NK-92 (cell line): ENCODE measurements at regions not wholly inside any gene's neighbourhood (a gene's known extent, or its start where the extent isn't known, plus 50 kb on each side); places are given as distances from the start of the nearest gene placed in this dataset.

Source experiments
- DNase-seq: peaks from one replicate; lab custom pipeline; 2025; ENCODE audit not compliant: unreplicated experiment; lab: John Stamatoyannopoulos, UW

- no peak for DNase-seq
Measured at GRCh38 chr2:8090748-8091700, 590.8 kb upstream of the ID2 start.

DNA sequence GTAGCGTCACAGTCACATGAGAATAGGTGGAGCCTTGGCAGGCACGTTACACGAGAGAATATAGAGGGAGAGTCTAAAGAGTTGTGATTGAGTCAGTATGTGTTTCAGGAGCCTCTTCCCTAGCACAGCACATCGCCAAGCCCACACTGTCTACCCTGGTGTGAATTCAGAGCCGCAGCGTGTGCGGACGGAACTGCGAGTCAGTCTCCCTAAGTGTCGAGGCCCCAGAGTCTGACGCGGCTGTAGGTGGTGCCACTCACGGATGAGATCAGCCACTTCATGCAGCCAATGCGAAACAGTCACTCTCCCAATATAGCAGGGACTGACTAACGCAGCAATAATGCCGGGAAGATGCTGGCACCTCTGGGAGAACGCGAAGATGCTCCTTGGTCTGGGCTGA lies 587.3 kb upstream of the ID2 start:
- DNase-seq = no peak

- DNase-seq = no peak
Measured at GRCh38 chr2:8095978-8096377, 585.9 kb upstream of the ID2 start.

DNA sequence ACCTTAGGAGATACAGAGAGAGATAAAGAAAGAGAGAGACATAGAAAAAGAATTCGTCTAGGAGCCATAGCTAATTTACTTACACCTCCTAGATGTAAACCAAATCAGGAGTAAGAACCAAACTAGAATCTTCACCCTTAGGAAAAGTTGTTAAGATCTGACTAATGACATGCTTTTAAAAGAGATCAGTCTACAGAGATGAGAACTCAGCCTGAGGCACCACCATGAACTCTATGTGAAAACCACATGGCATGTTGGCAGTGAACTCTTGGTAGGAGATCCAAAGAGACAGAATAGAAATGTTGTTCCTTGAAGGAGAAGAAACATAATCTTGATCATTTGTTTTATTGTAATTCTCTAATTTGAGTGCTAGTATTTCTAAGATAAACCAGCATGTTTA lies 585.4 kb upstream of the ID2 start:
- no peak for DNase-seq

DNA sequence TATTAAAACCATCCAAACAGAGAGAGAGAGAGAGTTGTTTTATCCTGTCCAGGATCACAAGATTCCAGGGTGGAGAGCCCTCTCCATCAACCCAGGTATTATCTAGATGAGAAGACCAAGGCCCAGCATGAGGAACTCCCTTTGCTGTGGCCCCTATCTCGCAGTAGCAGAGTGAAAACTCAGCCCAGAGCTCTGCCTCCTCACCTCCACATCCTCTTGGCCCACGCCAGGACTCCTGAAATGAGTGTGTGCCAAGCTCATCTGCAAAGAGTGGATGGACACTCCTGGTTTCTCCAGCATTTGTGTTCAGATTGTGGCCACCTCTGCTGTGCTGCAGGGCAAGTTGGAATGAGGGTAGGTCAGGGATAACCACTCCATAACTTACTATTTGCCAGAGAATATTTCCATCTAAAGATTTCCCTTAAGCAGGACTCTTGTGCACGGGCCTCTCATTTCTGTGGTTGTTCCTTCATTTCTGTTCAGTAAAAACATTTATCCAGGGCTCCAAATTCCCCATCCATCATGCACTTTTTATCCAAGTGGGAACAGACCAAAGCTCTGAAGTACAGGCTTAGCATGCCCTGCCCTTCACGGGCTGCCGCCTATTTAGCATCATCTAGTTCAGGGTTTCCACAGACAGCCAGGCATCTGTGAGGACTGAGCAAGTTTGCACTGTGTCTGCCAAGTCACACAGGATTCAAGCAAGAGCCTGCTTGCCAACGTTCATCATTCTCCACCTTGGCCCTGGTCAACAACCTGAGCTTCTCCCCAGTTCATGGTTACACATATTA lies 583.2 kb upstream of the ID2 start:
- no peak for DNase-seq

GRCh38 chr2:8099267-8099582 lies 582.6 kb upstream of the ID2 start:
- DNase-seq = no peak

- DNase-seq = no peak
Measured at GRCh38 chr2:8101614-8102277, 580.1 kb upstream of the ID2 start.

GRCh38 chr2:8102470-8102869 lies 579.4 kb upstream of the ID2 start:
- no peak for DNase-seq

DNA sequence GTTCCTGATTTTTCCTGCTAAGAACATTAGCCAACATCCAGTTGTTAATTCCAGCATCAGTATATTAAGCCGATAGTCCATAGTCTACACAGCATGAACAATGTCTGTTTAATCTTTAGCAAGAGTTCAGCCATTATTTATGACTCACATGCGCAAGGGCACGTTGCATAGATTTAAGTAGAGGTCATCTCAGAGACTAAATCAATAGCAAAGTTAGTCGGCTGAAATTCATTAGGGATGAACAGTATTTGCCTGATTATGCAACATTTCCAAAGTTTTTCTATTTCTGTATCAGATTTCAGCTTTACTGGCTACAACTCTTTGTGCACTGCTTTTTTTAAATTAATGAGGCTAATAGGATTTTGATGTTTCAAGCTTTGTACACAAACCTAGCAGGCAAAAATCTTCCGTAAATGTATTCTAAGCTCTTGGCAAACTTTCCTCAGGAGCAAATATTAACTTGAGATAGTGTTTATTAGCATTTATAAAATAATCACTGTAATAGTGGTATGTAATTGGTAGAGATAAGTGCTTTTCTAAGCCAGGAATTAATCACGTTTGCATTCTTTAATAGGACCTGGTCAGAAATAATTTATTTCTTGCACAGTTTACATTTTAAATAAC lies 578.7 kb upstream of the ID2 start:
- no peak for DNase-seq

GRCh38 chr2:8107150-8107549 lies 574.7 kb upstream of the ID2 start:
- DNase-seq = no peak

DNA sequence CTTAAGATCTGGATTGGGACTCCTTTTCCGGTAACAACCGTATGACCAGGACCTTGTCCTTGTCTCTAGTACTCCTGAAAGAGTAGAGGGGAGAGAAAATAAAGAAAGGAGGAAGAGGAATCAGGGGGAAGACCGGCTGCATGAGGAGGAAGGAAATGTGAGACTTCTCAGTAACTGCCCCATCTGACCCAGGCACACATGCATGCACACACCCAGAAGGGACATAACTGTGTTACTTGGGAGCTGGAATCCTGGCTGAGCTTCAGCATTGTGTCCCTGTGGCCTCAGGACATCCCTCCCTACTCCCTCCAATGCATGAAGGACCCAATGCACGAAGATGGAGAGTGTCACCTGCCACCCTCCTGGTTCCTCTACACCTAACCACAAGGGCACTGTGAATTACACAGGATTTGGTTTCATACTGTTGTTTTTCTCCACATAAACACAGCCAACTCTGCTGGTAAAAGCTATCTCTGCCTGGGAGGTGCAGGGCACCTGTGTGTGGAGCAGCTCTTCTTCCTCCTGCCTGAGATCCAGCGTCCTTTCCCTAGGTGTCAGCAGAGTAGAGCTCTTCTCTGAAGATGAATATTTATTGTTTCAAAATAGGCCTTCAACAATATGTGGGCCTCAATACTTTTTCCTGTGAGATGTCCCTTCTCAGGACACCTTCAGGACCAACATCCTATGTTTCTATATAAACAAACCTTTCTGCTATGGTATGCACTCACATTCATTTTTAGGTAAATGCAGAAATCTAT lies 574.1 kb upstream of the ID2 start:
- DNase-seq = no peak

DNA sequence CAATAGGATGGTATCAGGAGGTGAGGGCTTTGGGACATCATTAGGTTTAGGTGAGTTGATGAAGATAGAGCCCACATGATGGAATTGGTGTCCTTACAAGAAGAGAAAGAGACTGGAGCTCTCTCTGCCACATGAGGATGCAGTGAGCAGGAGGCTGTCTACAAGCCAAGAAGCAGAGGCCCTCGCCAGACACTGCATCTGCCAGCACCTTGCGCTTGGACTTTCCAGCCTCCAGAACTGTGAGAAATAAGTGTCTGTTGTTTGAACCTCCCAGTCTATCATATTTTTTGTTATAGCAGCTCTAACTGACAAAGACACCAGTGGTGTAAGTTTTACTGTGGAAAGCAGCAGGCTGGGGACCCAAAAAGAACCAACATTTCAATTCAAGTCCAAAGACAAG lies 571.1 kb upstream of the ID2 start:
- DNase-seq = no peak

DNA sequence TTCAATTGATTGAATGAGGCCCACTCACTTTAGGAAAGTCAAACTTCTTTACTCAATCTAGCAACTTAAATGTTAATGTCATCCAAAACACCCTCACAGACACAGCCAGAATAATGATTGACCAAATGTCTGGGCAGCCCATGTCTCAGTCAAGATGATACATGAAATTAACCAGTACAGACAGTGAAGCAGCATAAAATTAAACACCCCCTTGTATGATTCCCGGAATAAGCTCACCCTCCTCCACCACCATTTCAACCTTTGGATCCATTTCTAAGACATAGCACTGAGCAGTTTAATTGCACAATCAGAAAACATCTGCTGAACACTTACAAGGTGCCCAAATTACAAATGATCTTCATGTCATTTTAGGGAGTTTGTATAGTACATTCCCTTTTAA lies 570.7 kb upstream of the ID2 start:
- DNase-seq = no peak

- no peak for DNase-seq
Measured at GRCh38 chr2:8115456-8115855, 566.4 kb upstream of the ID2 start.

DNA sequence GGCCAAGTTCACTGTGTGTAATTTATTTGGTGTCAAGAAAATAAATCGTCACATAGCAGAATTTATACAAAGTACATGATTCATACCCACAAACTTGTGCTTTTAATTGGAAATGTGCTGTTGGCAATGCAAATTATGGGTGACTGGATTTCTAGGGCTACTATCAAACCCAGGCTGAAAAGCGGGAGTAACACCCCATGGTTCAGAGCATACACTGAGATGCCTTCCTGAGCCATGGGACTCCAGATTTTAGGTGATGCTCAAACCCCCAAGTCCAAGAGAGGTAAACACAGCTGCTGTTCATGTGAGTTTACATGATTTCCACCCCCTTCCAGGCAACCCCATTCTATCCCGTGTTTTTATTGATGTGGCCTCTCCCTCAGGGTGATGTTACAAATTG lies 565.9 kb upstream of the ID2 start:
- no peak for DNase-seq

GRCh38 chr2:8116661-8117060 lies 565.2 kb upstream of the ID2 start:
- no peak for DNase-seq

- DNase-seq = no peak
Measured at GRCh38 chr2:8118940-8119781, 562.7 kb upstream of the ID2 start.

- no peak for DNase-seq
Measured at GRCh38 chr2:8119782-8120505, 561.9 kb upstream of the ID2 start.

- DNase-seq = no peak
Measured at GRCh38 chr2:8120506-8120860, 561.4 kb upstream of the ID2 start.
